ENCODE measurements at regions not wholly inside any gene's neighbourhood (a gene's known extent, or its start where the extent isn't known, plus 50 kb on each side); places are given as distances from the start of the nearest gene placed in this dataset.

- H2AFZ ChIP-seq (ENCODE audit: control insufficient read depth, low read length), result no peak overlapping the region
- no peak for FAIRE-seq
- H3K4me2 ChIP-seq (ENCODE audit: control insufficient read depth, extremely low read depth, insufficient read depth, low read depth, low read length), result no peak overlapping the region
- H3K9me3 ChIP-seq (ENCODE audit: control insufficient read depth, low read depth, low read length), result no peaks in the 10 kb centered on the region
- no peaks in the 10 kb centered on the region for H3K9me1 ChIP-seq (ENCODE audit: control insufficient read depth, extremely low read depth, insufficient read depth, low read length)
- H3K9ac ChIP-seq (ENCODE audit: control insufficient read depth, extremely low read depth, insufficient read depth, low read length), result no peak overlapping the region
- H3K36me3 ChIP-seq (ENCODE audit: control insufficient read depth in 2 of 2, extremely low read depth in 1 of 2, insufficient read depth in 2 of 2, low read length in 2 of 2), result no peaks in the 10 kb centered on the region
- H4K20me1 ChIP-seq (ENCODE audit: control insufficient read depth, extremely low read depth, insufficient read depth, low read length), result no peaks in the 10 kb centered on the region
- H3K4me1 ChIP-seq (ENCODE audit: control insufficient read depth, extremely low read depth, insufficient read depth, low read length), result no peaks in the 10 kb centered on the region
- H3K27ac ChIP-seq (ENCODE audit: control insufficient read depth, insufficient read depth, low read length), result no peak overlapping the region
- no peaks in the 10 kb centered on the region for H3K27me3 ChIP-seq (ENCODE audit: control insufficient read depth, extremely low read depth, insufficient read depth, low read length)
- dilution Hi-C loops (cut with MboI; ENCODE audit: extremely low pct_ligation_motif_present, low sequenced_read_pairs), result no loop called here
- no peak overlapping the region for H3K4me3 ChIP-seq (ENCODE audit: control insufficient read depth in 2 of 3, extremely low read depth in 1 of 3, insufficient read depth in 2 of 3, low read depth in 1 of 3, low read length in 3 of 3)
- no peak for DNase-seq (ENCODE audit: low read depth, low spot score)
- no peaks in the 10 kb centered on the region for H3K79me2 ChIP-seq (ENCODE audit: control insufficient read depth, insufficient read depth, low read length)
- TF ChIP-seq EZH2 (IDR thresholded peaks at IDR 0.05; ENCODE audit: low read length), result no peak
Measured at GRCh38 chr3:174675406-174675805, 183.7 kb upstream of the NAALADL2 start.

DNA sequence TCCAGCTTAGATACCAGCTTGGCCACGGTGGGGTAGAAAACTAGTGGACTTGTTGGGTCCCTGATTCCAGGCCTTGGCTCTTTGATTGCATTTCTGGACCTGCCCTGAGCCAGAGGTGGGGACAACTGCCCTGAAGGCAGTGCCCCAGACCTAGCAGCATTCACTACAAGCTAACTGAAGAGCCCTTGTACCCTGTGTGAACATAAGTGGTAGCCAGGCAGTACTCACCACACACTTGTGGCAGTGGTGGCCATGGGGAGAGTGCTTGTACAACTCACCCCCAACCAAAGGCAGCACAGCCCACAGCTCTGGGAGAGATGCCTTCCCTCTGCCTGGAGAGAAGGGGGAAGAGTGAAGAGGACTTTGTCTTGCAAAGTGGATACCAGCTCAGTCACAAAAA lies 177.3 kb upstream of the NAALADL2 start:
- Histone ChIP-seq H3K4me1 (ENCODE audit: control insufficient read depth, extremely low read depth, insufficient read depth, low read length) (no peaks in the 10 kb centered on the region), H3K9me3 (ENCODE audit: control insufficient read depth, low read depth, low read length) (no peaks in the 10 kb centered on the region), H3K4me3 (ENCODE audit: control insufficient read depth in 2 of 3, extremely low read depth in 1 of 3, insufficient read depth in 2 of 3, low read depth in 1 of 3, low read length in 3 of 3) (no peak overlapping the region), H4K20me1 (ENCODE audit: control insufficient read depth, extremely low read depth, insufficient read depth, low read length) (no peaks in the 10 kb centered on the region), H3K27me3 (ENCODE audit: control insufficient read depth, extremely low read depth, insufficient read depth, low read length) (no peaks in the 10 kb centered on the region), H2AFZ (ENCODE audit: control insufficient read depth, low read length) (no peak overlapping the region), H3K36me3 (ENCODE audit: control insufficient read depth in 2 of 2, extremely low read depth in 1 of 2, insufficient read depth in 2 of 2, low read length in 2 of 2) (no peaks in the 10 kb centered on the region), H3K9ac (ENCODE audit: control insufficient read depth, extremely low read depth, insufficient read depth, low read length) (no peak overlapping the region), H3K27ac (ENCODE audit: control insufficient read depth, insufficient read depth, low read length) (no peak overlapping the region), H3K4me2 (ENCODE audit: control insufficient read depth, extremely low read depth, insufficient read depth, low read depth, low read length) (no peak overlapping the region), H3K9me1 (ENCODE audit: control insufficient read depth, extremely low read depth, insufficient read depth, low read length) (no peaks in the 10 kb centered on the region), H3K79me2 (ENCODE audit: control insufficient read depth, insufficient read depth, low read length) (no peaks in the 10 kb centered on the region)
- dilution Hi-C loops (cut with MboI; ENCODE audit: extremely low pct_ligation_motif_present, low sequenced_read_pairs), result no loop called here
- TF ChIP-seq, protein P1, sequence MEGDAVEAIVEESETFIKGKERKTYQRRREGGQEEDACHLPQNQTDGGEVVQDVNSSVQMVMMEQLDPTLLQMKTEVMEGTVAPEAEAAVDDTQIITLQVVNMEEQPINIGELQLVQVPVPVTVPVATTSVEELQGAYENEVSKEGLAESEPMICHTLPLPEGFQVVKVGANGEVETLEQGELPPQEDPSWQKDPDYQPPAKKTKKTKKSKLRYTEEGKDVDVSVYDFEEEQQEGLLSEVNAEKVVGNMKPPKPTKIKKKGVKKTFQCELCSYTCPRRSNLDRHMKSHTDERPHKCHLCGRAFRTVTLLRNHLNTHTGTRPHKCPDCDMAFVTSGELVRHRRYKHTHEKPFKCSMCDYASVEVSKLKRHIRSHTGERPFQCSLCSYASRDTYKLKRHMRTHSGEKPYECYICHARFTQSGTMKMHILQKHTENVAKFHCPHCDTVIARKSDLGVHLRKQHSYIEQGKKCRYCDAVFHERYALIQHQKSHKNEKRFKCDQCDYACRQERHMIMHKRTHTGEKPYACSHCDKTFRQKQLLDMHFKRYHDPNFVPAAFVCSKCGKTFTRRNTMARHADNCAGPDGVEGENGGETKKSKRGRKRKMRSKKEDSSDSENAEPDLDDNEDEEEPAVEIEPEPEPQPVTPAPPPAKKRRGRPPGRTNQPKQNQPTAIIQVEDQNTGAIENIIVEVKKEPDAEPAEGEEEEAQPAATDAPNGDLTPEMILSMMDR (optimal IDR thresholded peaks at IDR 0.05 in 1 of 3, IDR thresholded peaks at IDR 0.05 in 1 of 3, conservative IDR thresholded peaks at IDR 0.05 in 1 of 3; ENCODE audit: extremely low read depth in 1 of 3, insufficient read depth in 2 of 3, low read length in 3 of 3), result no peak
- TF ChIP-seq EZH2 (IDR thresholded peaks at IDR 0.05; ENCODE audit: low read length), result no peak
- FAIRE-seq, result no peak
- DNase-seq (ENCODE audit: low read depth, low spot score), result no peak

DNA sequence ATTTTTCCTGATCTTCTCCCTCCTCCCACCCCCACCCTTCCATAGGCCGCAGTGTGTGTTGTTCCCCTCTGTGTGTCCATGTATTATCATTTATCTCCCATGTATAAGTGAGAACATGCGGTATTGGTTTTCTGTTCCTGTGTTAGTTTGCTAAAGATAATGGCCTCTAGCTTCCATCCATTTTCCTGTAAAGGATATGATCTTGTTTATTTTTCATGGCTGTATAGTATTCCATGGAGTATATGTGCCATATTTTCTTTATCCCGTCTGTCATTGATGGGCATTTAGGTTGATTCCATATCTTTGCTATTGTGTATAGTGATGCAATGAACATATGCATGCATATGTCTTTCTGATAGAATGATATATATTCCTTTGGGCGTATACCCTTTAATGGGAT lies 173.3 kb upstream of the NAALADL2 start:
- dilution Hi-C loops (cut with MboI; ENCODE audit: extremely low pct_ligation_motif_present, low sequenced_read_pairs), result no loop called here
- no peaks in the 10 kb centered on the region for H3K36me3 ChIP-seq (ENCODE audit: control insufficient read depth in 2 of 2, extremely low read depth in 1 of 2, insufficient read depth in 2 of 2, low read length in 2 of 2)
- no peaks in the 10 kb centered on the region for H3K27me3 ChIP-seq (ENCODE audit: control insufficient read depth, extremely low read depth, insufficient read depth, low read length)
- H3K4me3 ChIP-seq (ENCODE audit: control insufficient read depth in 2 of 3, extremely low read depth in 1 of 3, insufficient read depth in 2 of 3, low read depth in 1 of 3, low read length in 3 of 3), result no peak overlapping the region
- H2AFZ ChIP-seq (ENCODE audit: control insufficient read depth, low read length), result no peak overlapping the region
- FAIRE-seq (no peak), DNase-seq (ENCODE audit: low read depth, low spot score) (no peak)
- no peaks in the 10 kb centered on the region for H3K4me1 ChIP-seq (ENCODE audit: control insufficient read depth, extremely low read depth, insufficient read depth, low read length)
- H4K20me1 ChIP-seq (ENCODE audit: control insufficient read depth, extremely low read depth, insufficient read depth, low read length), result no peaks in the 10 kb centered on the region
- TF ChIP-seq, protein P1 (optimal IDR thresholded peaks at IDR 0.05 in 1 of 3, IDR thresholded peaks at IDR 0.05 in 1 of 3, conservative IDR thresholded peaks at IDR 0.05 in 1 of 3; ENCODE audit: extremely low read depth in 1 of 3, insufficient read depth in 2 of 3, low read length in 3 of 3), result no peak
- TF ChIP-seq EZH2 (IDR thresholded peaks at IDR 0.05; ENCODE audit: low read length), result no peak
- H3K27ac ChIP-seq (ENCODE audit: control insufficient read depth, insufficient read depth, low read length), result no peak overlapping the region
- no peaks in the 10 kb centered on the region for H3K79me2 ChIP-seq (ENCODE audit: control insufficient read depth, insufficient read depth, low read length)
- H3K9me3 ChIP-seq (ENCODE audit: control insufficient read depth, low read depth, low read length), result no peaks in the 10 kb centered on the region
- no peaks in the 10 kb centered on the region for H3K9me1 ChIP-seq (ENCODE audit: control insufficient read depth, extremely low read depth, insufficient read depth, low read length)
- H3K9ac ChIP-seq (ENCODE audit: control insufficient read depth, extremely low read depth, insufficient read depth, low read length), result no peak overlapping the region
- no peak overlapping the region for H3K4me2 ChIP-seq (ENCODE audit: control insufficient read depth, extremely low read depth, insufficient read depth, low read depth, low read length)

All from keratinocyte (primary cell).